Pancreas (tissue), 10 donors: ENCODE measurements at regions not wholly inside any gene's neighbourhood (a gene's known extent, or its start where the extent isn't known, plus 50 kb on each side); places are given as distances from the start of the nearest gene placed in this dataset.

Experiments used
- ATAC-seq, 4 donors: fragments of 200-7000 bp; cut with Tn5 transposase; one replicate each; pipeline versions ENCODE4 v1.8.0 to v1.9.1; 2020; ENCODE audit warnings: mild to moderate bottlenecking in 4 of 4, moderate library complexity in 4 of 4
- DNase-seq, 6 donors: peaks; one replicate each; pipeline ENCODE4 v3.0.0-alpha.2; 2020
- FAIRE-seq: peaks from 2 replicates; lab custom pipeline; 2012; peaks lifted over from hg19 to GRCh38; lab: Jason Lieb, UNC
- H3K27ac ChIP-seq, 4 donors: fragments of 200-600 bp; sonication (generic); 1 replicate in 3 of 4; 2 replicates in 1 of 4; pipeline versions ENCODE4 v1.5.0 to v1.8.0; 2020
- H3K27me3 ChIP-seq, 4 donors: fragments of 200-600 bp; one replicate each; pipeline ENCODE4 v1.8.0; 2021
- H3K36me3 ChIP-seq, 3 donors: fragments of 200-600 bp; sonication (generic) in 1 of 3; one replicate each; pipeline versions ENCODE4 v1.5.0 to v1.8.0; 2020 to 2021
- H3K4me1 ChIP-seq, 3 donors: fragments of 200-600 bp; one replicate each; pipeline ENCODE4 v1.8.0; 2021
- H3K4me3 ChIP-seq, 4 donors: fragments of 200-600 bp; sonication (generic) in 2 of 4; one replicate each; pipeline versions ENCODE4 v1.5.0 to v1.8.0; 2020 to 2021
- H3K9me3 ChIP-seq, 4 donors: fragments of 200-600 bp; one replicate each; pipeline ENCODE4 v1.8.0; 2021
- CTCF ChIP-seq, 4 donors: fragments of 200-600 bp; sonication (generic) in 3 of 4; IDR thresholded peaks; one replicate each; pipeline versions ENCODE4 v1.5.0 to v1.8.0; 2021; ENCODE audit warnings: antibody characterized with exemption in 4 of 4
- WGBS, 2 donors: extraction: QIAGEN DNeasy Blood & Tissue Kit; methylation state at CpG; one replicate each; pipeline ENCODE4 v1.1.7; 2013; 5-methylcytosine and 5-hydroxymethylcytosine counted together
- intact Hi-C, 3 donors: fragments of 100-400 bp; cut with DNase I; formaldehyde crosslinking; loops; one replicate each; pipeline versions ENCODE4 v1.11.1 to v1.14.2; 2022
- donor health status: healthy with polysubstance abuse.
- donor health status: DM: no; HTN: no; CAD: no; lungs with moderate emphysema.
- donor health status: DM: no; HTN: no; CAD: no.
- donor health status: control.
- donor health status: control.
- donor health status: Bipolar disorder and iron deficiency.
- donor health status: DM: yes; HTN: yes; CAD: no.
- donor health status: DM: no; HTN: no; CAD: no.
- donor health status: DM: no; HTN: no; CAD: no.
- donor health status: DM: yes; HTN: yes; CAD: no.

DNA sequence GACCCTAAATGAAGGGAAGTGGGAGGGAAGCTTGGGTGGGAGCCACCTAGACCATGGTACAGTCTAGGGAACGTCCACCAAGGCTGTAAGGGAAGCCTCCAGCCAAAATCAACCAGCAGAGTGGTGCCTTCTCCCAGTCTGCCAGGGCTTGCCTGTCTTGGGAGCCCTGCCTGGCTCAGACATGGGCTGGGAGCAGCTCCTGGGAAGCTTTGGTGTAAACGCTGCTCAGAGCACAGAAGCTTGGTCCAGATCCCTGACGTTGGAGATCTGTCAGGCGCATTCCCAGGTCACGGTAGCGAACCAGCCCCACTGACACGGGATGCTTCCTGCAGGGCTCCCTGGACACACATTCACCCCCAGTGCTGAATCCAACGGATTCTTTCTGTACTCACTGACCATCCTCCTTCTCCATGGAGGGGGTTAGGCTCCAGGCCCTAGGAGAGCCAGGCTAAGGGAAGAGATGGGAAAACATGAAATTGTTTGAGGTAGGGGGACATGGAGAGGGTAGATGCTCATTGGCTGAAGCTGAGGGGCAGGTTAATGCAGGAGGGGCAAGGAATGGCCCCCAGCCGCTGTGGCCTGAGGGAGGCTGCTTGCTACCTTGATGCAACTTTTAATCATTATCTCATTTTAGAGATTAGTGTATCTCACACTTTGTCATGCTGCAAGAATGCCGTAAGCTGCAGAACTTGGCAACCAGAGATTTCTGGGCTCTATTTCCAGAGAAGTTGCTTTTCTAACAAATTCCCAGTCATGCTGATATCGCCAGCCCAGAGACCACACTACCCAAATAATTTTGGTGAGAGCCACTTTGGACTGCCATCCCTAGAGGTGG is 195.8 kb downstream of the UQCRFS1 start:
- Histone ChIP-seq H3K27ac (no peak overlapping the region), H3K27me3 (no peaks in the 10 kb centered on the region), H3K4me1 (no peaks in the 10 kb centered on the region), H3K4me3 (no peak overlapping the region), H3K9me3 (no peaks in the 10 kb centered on the region), H3K36me3 (no peaks in the 10 kb centered on the region)
- DNase-seq (no peak), FAIRE-seq (no peak), ATAC-seq (no peak)
- WGBS, 2 donors = 38 to 54% methylated on average over 11 of the region's 11 CpGs
- TF ChIP-seq CTCF (IDR thresholded peaks at IDR 0.05) = no peak
- intact Hi-C loops = no loop called here

GRCh38 chr19:29016353-29016752 is 196.6 kb downstream of the UQCRFS1 start:
- DNase-seq = no peak
- no peaks in the 10 kb centered on the region for H3K36me3 ChIP-seq

GRCh38 chr19:29015569-29015968 is 197.4 kb downstream of the UQCRFS1 start:
- Histone ChIP-seq H3K4me3 (no peak overlapping the region), H3K9me3 (no peaks in the 10 kb centered on the region), H3K27me3 (no peaks in the 10 kb centered on the region), H3K4me1 (no peaks in the 10 kb centered on the region), H3K27ac (no peak overlapping the region), H3K36me3 (no peaks in the 10 kb centered on the region)
- TF ChIP-seq CTCF (IDR thresholded peaks at IDR 0.05) = no peak
- FAIRE-seq (no peak), DNase-seq (no peak), ATAC-seq (no peak)
- intact Hi-C loops = no loop called here

More at GRCh38 chr19:29016353-29016752, 196.6 kb downstream of the UQCRFS1 start:
- intact Hi-C loops = no loop called here
- no peaks in the 10 kb centered on the region for H3K9me3 ChIP-seq
- H3K4me1 ChIP-seq = no peaks in the 10 kb centered on the region
- H3K27me3 ChIP-seq = no peaks in the 10 kb centered on the region
- no peak for ATAC-seq
- no peak overlapping the region for H3K4me3 ChIP-seq
- FAIRE-seq = no peak
- 57 to 69% methylated on average over 2 of the region's 2 CpGs for WGBS, 2 donors
- H3K27ac ChIP-seq = no peak overlapping the region
- TF ChIP-seq CTCF (IDR thresholded peaks at IDR 0.05) = no peak

GRCh38 chr19:29014857-29015436 is 198.0 kb downstream of the UQCRFS1 start:
- Histone ChIP-seq H3K4me1 (no peaks in the 10 kb centered on the region), H3K36me3 (no peaks in the 10 kb centered on the region), H3K27me3 (no peaks in the 10 kb centered on the region), H3K27ac (no peak overlapping the region), H3K9me3 (no peaks in the 10 kb centered on the region), H3K4me3 (no peak overlapping the region)
- ATAC-seq = no peak
- no peak for DNase-seq
- intact Hi-C loops = no loop called here
- WGBS, 2 donors = 68 to 76% methylated on average over 14 of the region's 14 CpGs
- TF ChIP-seq CTCF (IDR thresholded peaks at IDR 0.05) = no peak
- no peak for FAIRE-seq

GRCh38 chr19:29013988-29014387 is 199.0 kb downstream of the UQCRFS1 start:
- ATAC-seq (no peak), FAIRE-seq (no peak)
- intact Hi-C loops = no loop called here

More at GRCh38 chr19:29013988-29014387, 199.0 kb downstream of the UQCRFS1 start:
- TF ChIP-seq CTCF (IDR thresholded peaks at IDR 0.05) = no peak
- no peaks in the 10 kb centered on the region for H3K9me3 ChIP-seq
- H3K36me3 ChIP-seq = no peaks in the 10 kb centered on the region
- WGBS, 2 donors = 67 to 79% methylated on average over 15 of the region's 15 CpGs
- no peak for DNase-seq
- H3K4me3 ChIP-seq = no peak overlapping the region
- no peaks in the 10 kb centered on the region for H3K27me3 ChIP-seq
- H3K27ac ChIP-seq = no peak overlapping the region
- no peaks in the 10 kb centered on the region for H3K4me1 ChIP-seq
